Osteocyte (in vitro differentiated cells): ENCODE measurements at regions not wholly inside any gene's neighbourhood (a gene's known extent, or its start where the extent isn't known, plus 50 kb on each side); places are given as distances from the start of the nearest gene placed in this dataset.
"Not testable (repeated sequence)": the region's sequence is repeated elsewhere in the genome, so short reads cannot be mapped to it uniquely, and the experiment has no call there.

Source experiments
- DNase-seq: peaks from one replicate; pipeline ENCODE4 v3.0.0; 2021; ENCODE audit warnings: mixed read lengths; ENCODE audit not compliant: unreplicated experiment; ENCODE audit errors: extremely low spot score
- H3K27ac Mint-ChIP-seq: one replicate; pipeline ENCODE4 v1.8.0; 2021; ENCODE audit warnings: mild to moderate bottlenecking, mixed read lengths; ENCODE audit not compliant: unreplicated experiment
- H3K27me3 Mint-ChIP-seq: one replicate; pipeline ENCODE4 v1.8.0; 2021; ENCODE audit warnings: mixed read lengths; ENCODE audit not compliant: unreplicated experiment
- H3K36me3 Mint-ChIP-seq: one replicate; pipeline ENCODE4 v1.8.0; 2021; ENCODE audit warnings: mixed read lengths; ENCODE audit not compliant: unreplicated experiment
- H3K4me1 Mint-ChIP-seq: one replicate; pipeline ENCODE4 v1.8.0; 2021; ENCODE audit warnings: mixed read lengths; ENCODE audit not compliant: unreplicated experiment
- H3K4me3 Mint-ChIP-seq: one replicate; pipeline ENCODE4 v1.8.0; 2021; ENCODE audit warnings: mild to moderate bottlenecking, moderate library complexity, mixed read lengths; ENCODE audit not compliant: unreplicated experiment
- H3K9me3 Mint-ChIP-seq: one replicate; pipeline ENCODE4 v1.8.0; 2021; ENCODE audit warnings: mixed read lengths; ENCODE audit not compliant: unreplicated experiment
- CTCF ChIP-seq: fragments of 200-600 bp; sonication (generic); IDR thresholded peaks from 2 replicates; pipeline ENCODE4 v1.5.0; 2021; ENCODE audit warnings: antibody characterized with exemption, mild to moderate bottlenecking, moderate library complexity

GRCh38 chr10:84626397-84627087 is 298.2 kb downstream of the CCSER2 start:
- no peak for TF ChIP-seq CTCF
- Mint-ChIP-seq H3K4me3 (no peak overlapping the region), H3K36me3 (no peaks in the 10 kb centered on the region), H3K27ac (no peak overlapping the region), H3K4me1 (no peaks in the 10 kb centered on the region), H3K27me3 (no peaks in the 10 kb centered on the region), H3K9me3 (no peaks in the 10 kb centered on the region)
- DNase-seq, result no peak

- no peaks in the 10 kb centered on the region for H3K27me3 Mint-ChIP-seq
- no peaks in the 10 kb centered on the region for H3K36me3 Mint-ChIP-seq
- no peak overlapping the region for H3K4me3 Mint-ChIP-seq
- DNase-seq, result no peak
- H3K9me3 Mint-ChIP-seq, result no peaks in the 10 kb centered on the region
- H3K4me1 Mint-ChIP-seq, result no peaks in the 10 kb centered on the region
- H3K27ac Mint-ChIP-seq, result no peak overlapping the region
- no peak for TF ChIP-seq CTCF
These were observed 304.5 kb downstream of the CCSER2 start for GRCh38 chr10:84632866-84633265.

DNA sequence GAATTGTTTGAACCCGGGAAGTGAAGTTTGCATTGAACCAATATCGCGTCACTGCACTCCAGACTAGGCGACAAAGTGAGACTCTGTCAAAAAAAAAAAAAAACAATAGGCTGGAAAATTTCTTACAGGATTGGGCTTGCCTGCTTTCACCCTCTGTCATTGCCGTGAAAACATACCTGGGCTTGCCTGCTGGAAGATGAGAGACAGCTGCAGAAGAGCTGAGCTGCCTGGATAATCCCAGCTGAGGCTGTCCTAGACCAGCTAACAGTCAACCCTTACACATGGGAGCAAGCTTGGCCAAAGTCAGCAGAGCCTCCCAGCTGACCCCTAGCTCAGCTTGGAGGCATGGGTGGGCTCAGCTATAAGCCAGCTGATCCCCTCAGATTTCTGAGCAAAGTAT is 306.2 kb downstream of the CCSER2 start:
- Mint-ChIP-seq H3K27ac (no peak overlapping the region), H3K4me1 (no peaks in the 10 kb centered on the region), H3K27me3 (no peaks in the 10 kb centered on the region), H3K36me3 (no peaks in the 10 kb centered on the region), H3K9me3 (no peaks in the 10 kb centered on the region), H3K4me3 (no peak overlapping the region)
- TF ChIP-seq CTCF, result no peak
- no peak for DNase-seq

GRCh38 chr10:84650628-84651027 is 322.2 kb downstream of the CCSER2 start:
- not testable (repeated sequence) for H3K4me1 Mint-ChIP-seq, H3K27me3 Mint-ChIP-seq, H3K27ac Mint-ChIP-seq, H3K36me3 Mint-ChIP-seq, H3K9me3 Mint-ChIP-seq, H3K4me3 Mint-ChIP-seq, DNase-seq

- no peak for TF ChIP-seq CTCF
- no peak for DNase-seq
- H3K27me3 Mint-ChIP-seq, result no peaks in the 10 kb centered on the region
- no peaks in the 10 kb centered on the region for H3K36me3 Mint-ChIP-seq
- H3K9me3 Mint-ChIP-seq, result no peaks in the 10 kb centered on the region
- H3K27ac Mint-ChIP-seq, result no peak overlapping the region
- H3K4me3 Mint-ChIP-seq, result no peak overlapping the region
- no peaks in the 10 kb centered on the region for H3K4me1 Mint-ChIP-seq
These were observed 326.3 kb downstream of the CCSER2 start for GRCh38 chr10:84654671-84655070.

DNA sequence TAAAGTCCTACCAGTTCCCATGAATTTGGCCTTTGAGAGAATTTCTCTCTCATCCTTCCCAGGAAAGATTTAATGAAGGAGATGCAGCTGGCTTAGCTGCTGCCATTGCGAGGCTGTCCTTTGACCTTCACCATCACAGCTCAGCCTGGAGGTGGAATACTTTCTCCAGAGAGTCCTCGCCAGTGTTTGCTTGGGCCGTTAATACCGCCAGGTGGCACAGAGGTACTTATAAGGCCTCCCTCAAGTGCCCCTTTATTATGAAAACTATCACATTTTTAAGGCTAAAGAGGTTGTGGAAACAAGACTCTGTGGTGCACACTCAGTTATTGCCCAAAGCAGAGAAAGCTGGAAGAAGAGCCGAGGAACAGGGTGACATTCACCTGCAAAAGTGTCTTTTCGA is 330.6 kb downstream of the CCSER2 start:
- no peaks in the 10 kb centered on the region for H3K9me3 Mint-ChIP-seq
- H3K36me3 Mint-ChIP-seq, result no peaks in the 10 kb centered on the region
- no peak overlapping the region for H3K27ac Mint-ChIP-seq
- DNase-seq, result no peak
- H3K4me1 Mint-ChIP-seq, result no peaks in the 10 kb centered on the region
- no peak for TF ChIP-seq CTCF
- H3K27me3 Mint-ChIP-seq, result no peaks in the 10 kb centered on the region
- H3K4me3 Mint-ChIP-seq, result no peak overlapping the region
